HepG2 (cell line): ENCODE measurements at regions not wholly inside any gene's neighbourhood (a gene's known extent, or its start where the extent isn't known, plus 50 kb on each side); places are given as distances from the start of the nearest gene placed in this dataset.

Source experiments
- CAMTA2 ChIP-seq: sonication (generic); formaldehyde crosslinking; IDR thresholded peaks from 2 replicates; pipeline ENCODE4 v1.4.0; 2020; ENCODE audit warnings: mild to moderate bottlenecking, missing genetic modification reagents, borderline replicate concordance
- CERS6 ChIP-seq: sonication (generic); formaldehyde crosslinking; IDR thresholded peaks from 2 replicates; pipeline ENCODE4 v1.5.0; 2020; ENCODE audit warnings: missing genetic modification reagents
- FIP1L1 ChIP-seq: fragments of 200-400 bp; formaldehyde crosslinking; IDR thresholded peaks from 2 replicates; pipeline ENCODE4 v1.6.1; 2018; ENCODE audit warnings: low read depth, mild to moderate bottlenecking, low read length, moderate library complexity, borderline replicate concordance; ENCODE audit not compliant: insufficient read depth
- GTF2F1 ChIP-seq: fragments of 150-350 bp; IDR thresholded peaks from 2 replicates; pipeline ENCODE4 v1.6.1; 2014; ENCODE audit warnings: low read length
- MED13 ChIP-seq: sonication (generic); formaldehyde crosslinking; IDR thresholded peaks from 2 replicates; pipeline ENCODE4 v1.5.0; 2020; ENCODE audit warnings: missing genetic modification reagents
- MTERF4 ChIP-seq: sonication (generic); formaldehyde crosslinking; IDR thresholded peaks from 2 replicates; pipeline ENCODE4 v1.8.0; 2023; ENCODE audit warnings: mild to moderate bottlenecking, missing genetic modification reagents
- NAIF1 ChIP-seq: sonication (generic); formaldehyde crosslinking; IDR thresholded peaks from 2 replicates; pipeline ENCODE4 v1.5.0; 2020; ENCODE audit warnings: mild to moderate bottlenecking, missing genetic modification reagents, borderline replicate concordance
- NCOA2 ChIP-seq: sonication (generic); formaldehyde crosslinking; IDR thresholded peaks from 2 replicates; pipeline ENCODE4 v1.8.0; 2022; ENCODE audit warnings: inconsistent platforms
- PAXIP1 ChIP-seq: sonication (generic); formaldehyde crosslinking; conservative IDR thresholded peaks from 2 replicates; pipeline ENCODE4 v1.4.0; 2020; ENCODE audit warnings: mild to moderate bottlenecking, missing genetic modification reagents, moderate library complexity
- SKI ChIP-seq: fragments of 450-650 bp; IDR thresholded peaks from one replicate; pipeline ENCODE4 v1.6.1; 2018; ENCODE audit warnings: mild to moderate bottlenecking; ENCODE audit not compliant: partially characterized antibody
- SMC3 ChIP-seq: IDR thresholded peaks from 2 replicates; pipeline ENCODE4 v1.6.1; 2011; ENCODE audit warnings: low read length, improper control_type of control experiment
- YY1 ChIP-seq: IDR thresholded peaks from 2 replicates; pipeline ENCODE4 v1.6.1; 2011; ENCODE audit warnings: low read length, low read depth, moderate library complexity, mild to moderate bottlenecking; ENCODE audit not compliant: insufficient read depth, insufficient replicate concordance
- ZHX2 ChIP-seq, 2 experiments: sonication (generic) in 1 of 2; formaldehyde crosslinking in 1 of 2; IDR thresholded peaks; 2 replicates each; pipeline versions ENCODE4 v1.6.1 to v1.9.0; 2014 to 2022; ENCODE audit warnings: antibody characterized with exemption in 1 of 2, borderline replicate concordance in 1 of 2, inconsistent platforms in 1 of 2, low read depth in 1 of 2, missing genetic modification reagents in 1 of 2
- ZMYM3 ChIP-seq: sonication (generic); formaldehyde crosslinking; IDR thresholded peaks from 2 replicates; pipeline ENCODE4 v1.5.1; 2020; ENCODE audit warnings: mild to moderate bottlenecking, missing genetic modification reagents
- ZNF382 ChIP-seq: sonication (generic); formaldehyde crosslinking; IDR thresholded peaks from 2 replicates; pipeline ENCODE4 v1.5.0; 2020; ENCODE audit warnings: missing genetic modification reagents, mild to moderate bottlenecking, borderline replicate concordance
- ZNF546 ChIP-seq: sonication (generic); formaldehyde crosslinking; conservative IDR thresholded peaks from 2 replicates; pipeline ENCODE4 v1.8.1; 2023; ENCODE audit warnings: mild to moderate bottlenecking, missing genetic modification reagents
- ZNF7 ChIP-seq: IDR thresholded peaks from 2 replicates; pipeline ENCODE4 v1.6.1; 2016; ENCODE audit warnings: missing biosample characterization, missing genetic modification reagents
- ZNF891 ChIP-seq: sonication (generic); formaldehyde crosslinking; IDR thresholded peaks from 2 replicates; pipeline ENCODE4 v1.5.0; 2020; ENCODE audit warnings: mild to moderate bottlenecking, missing genetic modification reagents
- ZSCAN21 ChIP-seq: sonication (generic); formaldehyde crosslinking; IDR thresholded peaks from 2 replicates; pipeline ENCODE4 v1.8.0; 2022; ENCODE audit warnings: mild to moderate bottlenecking, missing genetic modification reagents, moderate library complexity, borderline replicate concordance

GRCh38 chr2:234550511-234551107 is 53.7 kb upstream of the ARL4C start (continued):
- TF ChIP-seq ZHX2 (IDR thresholded peaks at IDR 0.05; ENCODE audit: low read depth), result no peak
- no peak for TF ChIP-seq ZHX2 (CRISPR knock-in tag; IDR thresholded peaks at IDR 0.05; ENCODE audit: borderline replicate concordance)
- TF ChIP-seq YY1, result peak; percentile 24
- no peak for TF ChIP-seq ZNF7 (CRISPR knock-in tag)
- TF ChIP-seq NAIF1 (CRISPR knock-in tag), result no peak
- TF ChIP-seq CAMTA2 (CRISPR knock-in tag), result no peak
- TF ChIP-seq MTERF4 (CRISPR knock-in tag), result no peak
- no peak for TF ChIP-seq ZNF891
- TF ChIP-seq SKI, result no peak
- TF ChIP-seq GTF2F1, result no peak
- no peak for TF ChIP-seq ZNF546 (CRISPR knock-in tag)
- TF ChIP-seq CERS6 (CRISPR knock-in tag), result no peak
- no peak for TF ChIP-seq PAXIP1 (CRISPR knock-in tag)
- TF ChIP-seq NCOA2 (CRISPR knock-in tag), result peak; percentile 39; the same call in 1 of the 2 replicates
- TF ChIP-seq ZSCAN21 (CRISPR knock-in tag), result no peak
- peak; percentile 99 for TF ChIP-seq SMC3
- 0 out of 2 replicates have a peak, but pooled peaks have one; percentile 23 for TF ChIP-seq ZMYM3
- no peak for TF ChIP-seq ZNF382 (CRISPR knock-in tag)
- no peak for TF ChIP-seq FIP1L1
- TF ChIP-seq MED13 (CRISPR knock-in tag), result no peak
